Suprapubic skin (tissue), 4 donors: ENCODE measurements at regions not wholly inside any gene's neighbourhood (a gene's known extent, or its start where the extent isn't known, plus 50 kb on each side); places are given as distances from the start of the nearest gene placed in this dataset.

Experiments
- DNase-seq, 2 donors: peaks; one replicate each; pipeline ENCODE4 v3.0.0-alpha.2; 2019; ENCODE audit warnings: low spot score in 2 of 2
- H3K27ac ChIP-seq: fragments of 200-600 bp; sonication (generic); one replicate; pipeline ENCODE4 v1.5.1; 2019
- H3K27me3 ChIP-seq: fragments of 200-600 bp; sonication (generic); one replicate; pipeline ENCODE4 v1.5.1; 2019
- H3K36me3 ChIP-seq: fragments of 200-600 bp; sonication (generic); one replicate; pipeline ENCODE4 v1.5.1; 2019
- H3K4me1 ChIP-seq: fragments of 200-600 bp; sonication (generic); one replicate; pipeline ENCODE4 v1.5.1; 2019
- H3K4me3 ChIP-seq: fragments of 200-600 bp; sonication (generic); one replicate; pipeline ENCODE4 v1.5.1; 2019; ENCODE audit warnings: mild to moderate bottlenecking
- H3K9me3 ChIP-seq: fragments of 200-600 bp; sonication (generic); one replicate; pipeline ENCODE4 v1.5.1; 2019
- CTCF ChIP-seq, 2 donors: fragments of 200-600 bp in 1 of 2; fragments of 450-650 bp in 1 of 2; sonication (generic) in 1 of 2; IDR thresholded peaks; one replicate each; pipeline ENCODE4 v1.5.1; 2016 to 2019; ENCODE audit warnings: antibody characterized with exemption in 2 of 2, mild to moderate bottlenecking in 1 of 2, moderate library complexity in 1 of 2
- EP300 ChIP-seq: sonication (generic); formaldehyde crosslinking; IDR thresholded peaks from one replicate; pipeline ENCODE4 v1.6.1; 2017; ENCODE audit warnings: antibody characterized with exemption
- POLR2A ChIP-seq, 2 donors: fragments of 450-650 bp; IDR thresholded peaks; one replicate each; pipeline ENCODE4 v1.6.1; 2017; ENCODE audit warnings: antibody characterized with exemption in 2 of 2, mild to moderate bottlenecking in 2 of 2, moderate library complexity in 2 of 2
- POLR2AphosphoS5 ChIP-seq, 3 donors: sonication (generic); formaldehyde crosslinking; IDR thresholded peaks; one replicate each; pipeline ENCODE4 v1.6.1; 2017; ENCODE audit warnings: antibody characterized with exemption in 3 of 3
- WGBS: methylation state at CpG from one replicate; pipeline ENCODE4 v1.1.5; 2018; 5-methylcytosine and 5-hydroxymethylcytosine counted together

DNA sequence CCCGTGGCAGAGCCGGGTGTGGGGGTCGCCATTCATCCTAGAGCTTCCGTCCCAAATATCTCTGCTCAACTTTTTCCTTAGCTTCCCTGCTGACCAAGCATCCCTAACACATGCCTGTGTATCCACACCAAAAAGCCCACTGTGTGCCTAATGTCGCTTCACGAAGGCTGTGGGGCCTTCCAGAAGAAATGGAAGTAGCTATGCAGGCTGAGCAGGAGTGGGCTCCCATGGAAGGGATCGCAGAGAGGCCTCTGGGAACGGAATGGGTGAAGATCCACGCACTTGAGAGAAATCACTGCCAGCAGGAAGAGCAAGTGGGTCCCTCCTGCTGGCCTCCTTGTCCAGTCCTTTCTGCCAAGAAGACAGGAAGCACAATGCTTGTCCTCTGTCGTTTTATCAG lies 136.0 kb downstream of the SOX1 start:
- Histone ChIP-seq H3K27me3 (peaks cover 80% of the 10 kb centered on the region), H3K27ac (no peak overlapping the region), H3K4me3 (no peak overlapping the region), H3K4me1 (peaks cover 3% of the 10 kb centered on the region), H3K36me3 (no peaks in the 10 kb centered on the region), H3K9me3 (no peaks in the 10 kb centered on the region)
- DNase-seq: no peak
- TF ChIP-seq EP300 (no peak), CTCF (IDR thresholded peaks at IDR 0.05) (no peak), POLR2AphosphoS5 (IDR thresholded peaks at IDR 0.05) (no peak), POLR2A (IDR thresholded peaks at IDR 0.05) (no peak)
- WGBS: 66% methylated on average over 9 of the region's 10 CpGs

- peaks cover 84% of the 10 kb centered on the region for H3K27me3 ChIP-seq
These were observed 136.7 kb downstream of the SOX1 start for GRCh38 chr13:112203614-112204013.

DNA sequence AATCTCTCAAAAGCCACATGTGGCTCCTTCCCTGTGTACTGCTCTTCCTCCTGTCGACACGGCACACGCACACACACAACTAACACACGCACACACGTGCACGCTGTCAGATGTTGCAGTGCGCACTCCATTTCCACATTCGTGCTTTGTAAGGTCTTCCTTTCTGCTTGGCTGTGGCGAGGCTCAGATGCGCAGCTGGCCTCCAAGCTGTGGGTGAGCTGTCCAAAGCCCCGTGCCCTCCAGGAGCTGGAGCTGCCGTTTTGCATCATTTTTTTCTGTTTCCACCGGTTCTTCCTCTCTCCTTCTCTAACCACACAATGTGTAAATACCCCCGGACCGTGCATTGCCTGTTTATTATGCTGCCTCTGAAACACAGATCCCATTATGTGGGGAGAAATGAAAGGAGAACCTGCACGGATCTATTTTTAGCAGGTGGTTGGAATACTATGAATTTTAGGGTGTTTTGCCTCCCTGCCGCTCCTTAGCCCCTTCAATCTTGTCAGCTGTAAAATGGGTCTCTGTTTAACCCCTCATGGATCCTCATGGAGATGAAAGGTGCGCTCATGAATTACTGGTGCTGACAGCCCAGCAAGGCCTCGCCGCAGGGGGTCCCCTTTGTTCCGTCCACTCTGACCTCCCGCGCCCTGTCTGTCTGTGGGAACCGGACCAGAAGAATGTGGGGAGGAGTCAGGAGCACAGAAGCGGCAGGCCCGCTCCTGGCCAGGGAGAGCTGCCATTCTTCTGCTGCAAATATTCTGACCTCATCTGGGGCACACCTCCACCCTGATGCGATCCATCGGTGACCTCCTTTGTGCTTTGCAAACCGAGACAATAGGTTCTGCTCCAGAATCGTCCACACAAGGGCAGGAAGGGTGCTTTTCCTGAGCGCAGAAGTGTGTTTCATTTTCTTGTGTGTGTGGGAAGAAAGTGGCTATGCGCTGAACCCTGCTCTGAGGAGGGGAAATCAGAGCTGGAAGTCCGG lies 137.7 kb downstream of the SOX1 start:
- peaks cover 88% of the 10 kb centered on the region for H3K27me3 ChIP-seq
- no peaks in the 10 kb centered on the region for H3K36me3 ChIP-seq
- H3K9me3 ChIP-seq: no peaks in the 10 kb centered on the region
- DNase-seq: no peak
- no peak overlapping the region for H3K4me3 ChIP-seq
- TF ChIP-seq POLR2AphosphoS5 (IDR thresholded peaks at IDR 0.05): no peak
- TF ChIP-seq POLR2A (IDR thresholded peaks at IDR 0.05): no peak
- TF ChIP-seq CTCF (IDR thresholded peaks at IDR 0.05): no peak
- no peak for TF ChIP-seq EP300
- no peak overlapping the region for H3K27ac ChIP-seq
- peaks cover 3% of the 10 kb centered on the region for H3K4me1 ChIP-seq
- 18% methylated on average over 33 of the region's 33 CpGs for WGBS

More at GRCh38 chr13:112203614-112204013, 136.7 kb downstream of the SOX1 start:
- Histone ChIP-seq H3K9me3 (no peaks in the 10 kb centered on the region), H3K4me3 (no peak overlapping the region), H3K27ac (no peak overlapping the region), H3K4me1 (peaks cover 3% of the 10 kb centered on the region), H3K36me3 (no peaks in the 10 kb centered on the region)
- DNase-seq: no peak
- no peak for TF ChIP-seq POLR2AphosphoS5 (IDR thresholded peaks at IDR 0.05)
- no peak for TF ChIP-seq POLR2A (IDR thresholded peaks at IDR 0.05)
- no peak for TF ChIP-seq CTCF (IDR thresholded peaks at IDR 0.05)
- TF ChIP-seq EP300: no peak
- WGBS: 83% methylated on average over 3 of the region's 6 CpGs

DNA sequence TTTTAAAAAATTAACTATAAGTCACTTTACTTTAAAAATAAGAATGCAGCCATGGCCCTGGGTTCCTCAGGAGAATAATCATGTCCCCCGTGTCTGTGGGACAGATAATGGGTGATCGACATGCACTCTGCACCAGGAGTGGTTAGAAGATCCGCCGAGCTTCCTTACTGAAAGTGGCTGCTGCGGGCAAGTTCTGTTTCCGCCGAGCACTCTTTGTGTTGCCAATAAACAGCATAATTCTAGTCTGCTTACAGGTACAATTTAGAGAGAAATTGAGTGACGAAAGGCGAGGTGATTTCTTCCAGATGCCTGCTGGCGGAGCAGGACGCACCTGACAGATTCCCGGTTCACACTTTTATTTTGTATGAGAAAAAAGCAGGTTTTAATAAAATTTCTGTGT lies 139.0 kb downstream of the SOX1 start:
- TF ChIP-seq POLR2A (IDR thresholded peaks at IDR 0.05) (no peak), CTCF (IDR thresholded peaks at IDR 0.05) (no peak), POLR2AphosphoS5 (IDR thresholded peaks at IDR 0.05) (no peak), EP300 (no peak)
- H3K27me3 ChIP-seq: peaks cover 85% of the 10 kb centered on the region
- no peaks in the 10 kb centered on the region for H3K36me3 ChIP-seq
- H3K4me3 ChIP-seq: no peak overlapping the region
- no peak for DNase-seq
- 23% methylated on average over 12 of the region's 12 CpGs for WGBS
- H3K27ac ChIP-seq: no peak overlapping the region
- H3K9me3 ChIP-seq: no peaks in the 10 kb centered on the region
- H3K4me1 ChIP-seq: peaks cover 3% of the 10 kb centered on the region

- peaks cover 74% of the 10 kb centered on the region for H3K27me3 ChIP-seq
These were observed 140.2 kb downstream of the SOX1 start for GRCh38 chr13:112207129-112207528.

More at GRCh38 chr13:112207129-112207528, 140.2 kb downstream of the SOX1 start:
- Histone ChIP-seq H3K4me1 (peaks cover 3% of the 10 kb centered on the region), H3K9me3 (no peaks in the 10 kb centered on the region), H3K4me3 (no peak overlapping the region), H3K27ac (no peak overlapping the region), H3K36me3 (no peaks in the 10 kb centered on the region)
- TF ChIP-seq POLR2A (IDR thresholded peaks at IDR 0.05) (no peak), POLR2AphosphoS5 (IDR thresholded peaks at IDR 0.05) (no peak), CTCF (IDR thresholded peaks at IDR 0.05) (no peak), EP300 (no peak)
- WGBS: 51% methylated on average over 11 of the region's 11 CpGs
- no peak for DNase-seq
